Endothelial cell of umbilical vein (primary cell): ENCODE measurements at regions not wholly inside any gene's neighbourhood (a gene's known extent, or its start where the extent isn't known, plus 50 kb on each side); places are given as distances from the start of the nearest gene placed in this dataset.

Source experiments
- CTCF ChIP-seq, 2 donors: IDR thresholded peaks; 1 replicate in 1 of 2; 2 replicates in 1 of 2; pipeline ENCODE4 v1.5.1; 2011; ENCODE audit warnings: low read length in 2 of 2, mild to moderate bottlenecking in 2 of 2, moderate library complexity in 2 of 2, control low read depth in 1 of 2, inconsistent platforms in 1 of 2, low read depth in 1 of 2; ENCODE audit not compliant: insufficient read depth in 1 of 2; ENCODE audit errors: extremely low read depth in 1 of 2
- EZH2 ChIP-seq: IDR thresholded peaks from 2 replicates; pipeline ENCODE4 v1.6.1; 2012; ENCODE audit warnings: borderline replicate concordance, low read depth, mild to moderate bottlenecking, moderate library complexity, low read length, inconsistent platforms; ENCODE audit not compliant: severe bottlenecking
- JUN ChIP-seq: IDR thresholded peaks from 2 replicates; pipeline ENCODE4 v1.6.1; 2011; ENCODE audit warnings: borderline replicate concordance, low read depth; ENCODE audit not compliant: insufficient read length, insufficient read depth
- MAX ChIP-seq: IDR thresholded peaks from 2 replicates; pipeline ENCODE4 v1.6.1; 2011; ENCODE audit not compliant: insufficient read depth, insufficient read length
- POLR2AphosphoS5 ChIP-seq: IDR thresholded peaks from 2 replicates; pipeline ENCODE4 v1.6.1; 2012; ENCODE audit warnings: low read depth, mild to moderate bottlenecking, control low read depth, low read length, moderate library complexity; ENCODE audit not compliant: insufficient read depth

GRCh38 chr7:41134300-41135255 is 568.3 kb downstream of the INHBA start:
- TF ChIP-seq CTCF (IDR thresholded peaks at IDR 0.05; ENCODE audit: extremely low read depth in 1 of 2, insufficient read depth in 1 of 2, low read depth in 1 of 2, low read length in 2 of 2) = no peak
- TF ChIP-seq MAX = no peak
- TF ChIP-seq JUN = no peak
- TF ChIP-seq POLR2AphosphoS5 = no peak
- no peak for TF ChIP-seq EZH2
